ENCODE measurements at regions not wholly inside any gene's neighbourhood (a gene's known extent, or its start where the extent isn't known, plus 50 kb on each side); places are given as distances from the start of the nearest gene placed in this dataset.
"Not testable (repeated sequence)": the region's sequence is repeated elsewhere in the genome, so short reads cannot be mapped to it uniquely, and the experiment has no call there.

- FAIRE-seq, result peak; percentile 60
Measured at GRCh38 chr5:56763711-56764466, 51.5 kb upstream of the MAP3K1 start.

DNA sequence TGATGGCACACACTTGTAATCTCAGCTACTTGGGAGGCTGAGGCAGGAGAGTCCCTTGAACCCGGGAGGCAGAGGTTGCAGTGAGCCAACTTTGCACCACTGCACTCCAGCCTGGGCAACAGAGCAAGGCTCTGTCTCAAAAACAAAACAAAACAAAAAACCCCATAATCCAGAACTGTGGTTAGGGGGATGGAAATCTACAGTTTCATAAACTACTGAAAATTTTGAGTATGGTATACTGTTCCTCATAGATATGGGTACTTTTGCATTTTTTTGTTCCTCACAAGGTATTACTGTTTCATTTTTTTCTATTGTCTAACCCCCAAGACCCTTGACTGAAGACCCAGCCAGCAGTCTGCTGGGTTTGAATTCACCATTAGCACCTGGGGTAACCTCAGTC lies 52.2 kb upstream of the MAP3K1 start:
- DNase-seq (ENCODE audit: insufficient read length, low spot score), result no peak
- FAIRE-seq, result no peak

More at GRCh38 chr5:56763711-56764466, 51.5 kb upstream of the MAP3K1 start:
- DNase-seq (ENCODE audit: insufficient read length, low spot score), result peak; percentile 26

DNA sequence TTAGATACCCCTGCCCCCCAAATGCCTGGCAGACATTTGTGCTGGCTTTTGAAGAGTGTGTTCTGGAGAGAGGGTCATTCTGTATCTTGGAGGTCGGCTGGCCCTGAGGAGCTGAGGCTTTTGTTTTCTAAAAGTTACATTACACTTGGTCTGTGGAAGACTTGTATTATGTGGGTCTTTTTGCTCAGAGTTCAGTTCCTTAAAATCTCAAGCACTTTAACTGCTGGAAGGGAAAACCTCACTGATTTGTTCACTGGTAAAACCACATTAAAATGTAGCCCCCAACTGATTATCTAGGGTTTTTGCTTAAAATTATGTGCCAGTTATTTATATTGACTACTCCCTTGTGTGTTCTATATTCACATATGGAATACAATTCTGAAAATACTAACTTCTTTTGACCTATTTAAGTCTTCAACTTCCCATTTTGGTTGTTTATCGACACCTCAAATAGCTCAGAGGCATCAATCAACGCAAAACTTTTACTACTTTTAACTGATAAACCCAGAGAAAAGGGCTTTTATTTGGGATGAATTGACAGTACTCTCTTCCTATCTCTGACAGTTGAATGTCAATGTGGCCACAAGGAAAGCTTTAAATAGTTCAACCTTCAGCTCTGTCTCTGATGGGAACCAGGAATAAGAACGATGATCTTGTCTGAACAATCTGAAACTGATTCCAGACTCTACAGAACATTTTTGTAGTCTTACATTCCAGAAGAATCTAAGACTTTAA lies 54.0 kb upstream of the MAP3K1 start:
- DNase-seq (ENCODE audit: insufficient read length, low spot score) (no peak), FAIRE-seq (no peak)

DNA sequence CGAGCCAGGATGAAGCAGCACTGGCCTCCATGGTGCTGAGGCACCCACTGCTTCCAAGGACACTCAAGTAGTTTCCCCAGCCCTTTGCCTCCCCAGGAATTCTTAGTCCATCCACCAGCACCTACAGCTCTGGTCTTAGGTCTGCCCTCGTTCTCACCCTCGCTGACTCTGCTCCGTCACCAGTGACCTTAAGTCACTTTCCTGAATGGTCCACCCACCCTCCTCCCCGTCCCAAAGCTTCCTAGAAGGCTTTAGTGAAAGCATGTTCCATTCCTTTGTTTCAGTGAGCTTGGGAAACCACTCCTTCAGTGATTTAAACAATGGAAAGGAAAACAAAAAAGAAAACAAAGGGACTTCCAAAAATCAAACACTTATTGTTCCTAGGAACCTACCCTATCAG lies 54.6 kb upstream of the MAP3K1 start:
- DNase-seq (ENCODE audit: insufficient read length, low spot score), result no peak
- no peak for FAIRE-seq

- DNase-seq (ENCODE audit: insufficient read length, low spot score), result no peak
- no peak for FAIRE-seq
Measured at GRCh38 chr5:56759521-56760216, 55.7 kb upstream of the MAP3K1 start.

GRCh38 chr5:56757077-56757476 lies 58.3 kb upstream of the MAP3K1 start:
- FAIRE-seq (peak; percentile 77), DNase-seq (ENCODE audit: insufficient read length, low spot score) (peak; percentile 59)

DNA sequence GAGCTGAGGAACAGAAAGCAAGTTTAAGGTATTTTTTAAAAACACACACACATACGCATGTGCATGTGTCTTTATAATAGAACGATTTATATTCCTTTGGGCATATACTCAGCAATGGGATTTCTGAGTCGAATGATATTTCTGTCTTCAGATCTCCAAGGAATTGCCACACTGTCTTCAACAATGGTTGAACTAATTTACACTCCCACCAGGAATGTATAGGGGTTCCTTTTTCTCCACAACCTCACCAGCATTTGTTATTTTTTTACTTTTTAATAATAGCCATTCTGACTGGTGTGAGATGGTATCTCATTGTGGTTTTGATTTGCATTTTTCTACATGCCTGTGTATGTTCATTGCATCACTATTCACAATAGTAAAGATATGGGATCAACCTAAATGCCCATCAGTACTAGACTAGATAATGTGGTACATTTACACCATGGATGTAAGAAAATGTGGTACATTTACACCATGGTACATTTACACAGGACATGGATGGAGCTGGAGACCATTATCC lies 60.3 kb upstream of the MAP3K1 start:
- DNase-seq (ENCODE audit: insufficient read length, low spot score) (no peak), FAIRE-seq (no peak)

GRCh38 chr5:56753588-56753987 lies 61.8 kb upstream of the MAP3K1 start:
- not testable (repeated sequence) for FAIRE-seq; DNase-seq (ENCODE audit: insufficient read length, low spot score)

DNA sequence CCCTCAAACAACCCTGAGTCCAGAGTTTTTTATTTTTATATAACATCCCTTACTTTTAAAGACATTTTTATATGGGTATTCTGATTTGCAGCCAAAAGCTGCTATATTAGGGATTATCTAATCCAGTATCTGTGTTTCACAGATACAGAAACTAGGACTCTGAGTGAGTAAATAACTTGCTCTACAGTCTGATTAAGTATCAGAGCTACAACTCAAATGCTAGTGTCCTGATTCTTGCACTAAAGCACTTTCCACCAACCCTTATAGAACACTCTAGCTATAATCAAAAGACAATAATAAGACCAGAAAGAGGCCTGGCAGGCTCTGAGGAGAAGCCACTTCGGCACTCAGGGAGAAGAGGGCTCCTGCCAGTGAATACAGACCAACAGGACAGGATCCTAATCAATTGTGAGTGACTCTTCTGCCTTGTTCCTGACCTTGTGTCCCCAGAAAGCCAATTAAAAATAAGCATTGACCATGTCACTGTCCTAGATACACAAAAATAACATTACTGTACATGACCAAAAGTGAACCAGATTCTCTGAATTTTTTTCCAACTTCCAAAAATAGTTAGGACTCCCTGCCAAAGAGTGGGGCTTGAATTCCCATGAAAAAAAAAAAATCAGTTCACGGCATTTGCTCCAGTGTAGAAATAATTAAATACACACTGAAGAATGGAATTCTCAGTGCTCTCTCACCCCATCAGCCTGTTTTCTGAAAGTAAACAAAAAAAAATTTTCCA lies 63.6 kb upstream of the MAP3K1 start:
- DNase-seq (ENCODE audit: insufficient read length, low spot score), result no peak
- FAIRE-seq, result no peak

GRCh38 chr5:56749842-56750241 lies 65.5 kb upstream of the MAP3K1 start:
- DNase-seq (ENCODE audit: insufficient read length, low spot score) (no peak), FAIRE-seq (no peak)

- no peak for DNase-seq (ENCODE audit: insufficient read length, low spot score)
- FAIRE-seq, result no peak
Measured at GRCh38 chr5:56746553-56747339, 68.6 kb upstream of the MAP3K1 start.

- no peak for FAIRE-seq
Measured at GRCh38 chr5:56745864-56746263, 69.5 kb upstream of the MAP3K1 start.

DNA sequence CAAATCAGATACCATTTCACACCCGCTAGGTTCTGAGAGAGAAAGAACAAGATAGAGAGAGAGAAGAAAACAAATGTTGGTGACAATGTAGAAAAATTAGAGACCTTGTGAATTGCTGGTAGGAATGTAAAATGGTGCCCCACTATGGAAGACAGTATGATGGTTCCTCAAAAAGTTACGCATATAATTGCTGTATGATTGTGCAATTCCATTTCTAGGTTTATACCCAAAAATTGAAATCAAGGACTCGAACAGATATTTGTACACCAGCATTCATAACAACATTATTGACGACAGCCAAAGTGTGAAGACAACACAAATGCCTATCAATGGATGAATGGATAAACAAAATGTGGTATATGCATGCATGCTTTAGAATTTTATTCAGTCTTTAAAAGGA lies 74.5 kb upstream of the MAP3K1 start:
- DNase-seq (ENCODE audit: insufficient read length, low spot score) (no peak), FAIRE-seq (no peak)

More at GRCh38 chr5:56745864-56746263, 69.5 kb upstream of the MAP3K1 start:
- no peak for DNase-seq (ENCODE audit: insufficient read length, low spot score)

- no peak for DNase-seq (ENCODE audit: insufficient read length, low spot score)
- no peak for FAIRE-seq
Measured at GRCh38 chr5:56739990-56740389, 75.4 kb upstream of the MAP3K1 start.

GRCh38 chr5:56737951-56738606 lies 77.3 kb upstream of the MAP3K1 start:
- DNase-seq (ENCODE audit: insufficient read length, low spot score), result no peak
- FAIRE-seq, result no peak

DNA sequence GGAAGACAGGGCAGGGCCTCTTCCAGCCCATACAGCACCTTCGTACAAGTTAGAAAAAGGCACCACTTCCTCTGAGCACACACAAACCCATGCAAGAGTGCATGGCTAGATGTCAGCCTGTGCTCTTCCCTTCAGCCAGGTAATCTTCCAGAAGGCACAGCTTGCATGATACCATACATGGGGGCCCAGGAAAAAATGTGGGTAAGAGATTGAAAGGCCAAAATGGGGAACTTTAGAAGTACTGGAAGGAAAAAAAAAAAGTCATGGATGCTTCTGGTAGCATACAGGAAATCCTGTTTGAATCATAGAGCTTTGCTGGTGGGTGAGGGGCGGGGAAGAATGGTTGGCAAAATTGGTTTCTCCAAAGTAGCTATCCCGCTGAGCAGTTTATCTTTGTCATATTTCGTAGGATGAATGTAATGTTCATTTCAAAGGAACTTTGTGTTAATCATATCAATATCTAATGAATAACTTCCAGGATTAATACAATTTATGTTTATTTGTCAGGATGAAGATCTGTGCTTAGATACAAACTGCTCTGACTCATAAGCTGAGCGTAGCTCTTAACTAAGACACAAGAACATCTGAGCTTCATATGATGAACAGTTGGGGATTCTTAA lies 78.2 kb upstream of the MAP3K1 start:
- FAIRE-seq (no peak), DNase-seq (ENCODE audit: insufficient read length, low spot score) (no peak)

DNA sequence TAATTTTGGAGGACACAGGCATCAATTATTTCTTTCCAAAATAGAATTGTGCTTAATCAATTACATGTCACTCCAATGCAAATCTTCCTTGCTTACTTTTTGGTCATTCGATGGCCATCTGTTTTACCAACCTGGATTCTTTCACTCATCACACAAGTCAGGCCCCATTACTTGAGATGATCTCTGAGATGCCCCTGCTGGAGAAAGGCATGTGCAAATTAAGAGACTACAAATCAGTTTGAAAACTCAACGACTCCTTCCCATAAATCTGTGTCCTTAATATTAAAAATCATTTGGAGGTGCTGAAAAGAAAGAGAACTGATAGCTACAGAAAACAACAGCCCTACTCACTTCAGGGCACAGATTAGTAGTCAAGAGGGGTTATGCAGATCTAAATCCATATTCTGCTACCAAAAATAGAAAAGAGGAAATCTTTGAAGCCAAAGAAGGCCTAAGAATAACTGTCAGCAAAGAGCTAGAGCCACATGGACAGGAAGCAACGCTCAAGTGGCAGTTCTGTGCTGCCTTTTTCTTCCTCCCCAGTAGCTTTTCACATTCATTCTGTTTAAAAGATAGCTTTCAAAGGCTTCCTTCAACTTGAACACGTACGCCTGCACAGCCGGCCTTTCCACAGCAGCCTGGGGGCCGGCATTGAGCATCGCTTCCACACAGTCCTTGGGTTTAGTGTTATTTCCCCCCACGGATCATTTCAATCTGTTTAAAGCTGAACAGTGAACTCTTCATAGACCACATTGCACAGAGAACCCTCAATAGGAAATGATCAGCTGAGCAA lies 79.3 kb upstream of the MAP3K1 start:
- FAIRE-seq (no peak), DNase-seq (ENCODE audit: insufficient read length, low spot score) (no peak)

GRCh38 chr5:56734091-56734694 lies 81.2 kb upstream of the MAP3K1 start:
- no peak for DNase-seq (ENCODE audit: insufficient read length, low spot score)
- FAIRE-seq, result no peak
